Esophagus squamous epithelium (tissue), 4 donors: ENCODE measurements at regions not wholly inside any gene's neighbourhood (a gene's known extent, or its start where the extent isn't known, plus 50 kb on each side); places are given as distances from the start of the nearest gene placed in this dataset.

Experiments
- POLR2A ChIP-seq, 4 donors: fragments of 450-650 bp; IDR thresholded peaks; one replicate each; pipeline ENCODE4 v1.6.1; 2017; ENCODE audit warnings: antibody characterized with exemption in 4 of 4, mild to moderate bottlenecking in 4 of 4, moderate library complexity in 3 of 4
- TF ChIP-seq, protein P1 (sequence below), 6 experiments: fragments of 450-650 bp in 4 of 6; fragments of 200-600 bp in 2 of 6; sonication (generic) in 2 of 6; IDR thresholded peaks; one replicate each; pipeline ENCODE4 v1.5.1; 2016 to 2019; ENCODE audit warnings: antibody characterized with exemption in 6 of 6, mild to moderate bottlenecking in 4 of 6, moderate library complexity in 4 of 6

DNA sequence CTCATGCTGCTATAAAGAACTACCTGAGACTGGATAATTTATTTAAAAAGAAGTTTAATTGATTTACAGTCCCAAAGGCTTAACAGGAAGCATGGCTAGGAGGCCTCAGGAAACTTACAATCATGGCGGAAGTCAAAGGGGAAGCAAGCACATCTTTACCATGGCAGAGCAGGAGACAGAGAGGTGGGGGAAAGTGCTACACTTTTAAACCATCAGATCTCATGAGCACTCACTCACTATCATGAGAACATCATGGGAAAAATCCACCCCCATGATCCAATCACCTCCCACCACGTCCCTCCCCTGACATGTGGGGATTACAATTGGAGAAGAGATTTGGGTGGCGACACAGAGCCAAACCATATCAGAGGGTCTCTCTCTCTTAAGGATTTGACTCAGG is 108.6 kb upstream of the PODXL start:
- TF ChIP-seq, protein P1, sequence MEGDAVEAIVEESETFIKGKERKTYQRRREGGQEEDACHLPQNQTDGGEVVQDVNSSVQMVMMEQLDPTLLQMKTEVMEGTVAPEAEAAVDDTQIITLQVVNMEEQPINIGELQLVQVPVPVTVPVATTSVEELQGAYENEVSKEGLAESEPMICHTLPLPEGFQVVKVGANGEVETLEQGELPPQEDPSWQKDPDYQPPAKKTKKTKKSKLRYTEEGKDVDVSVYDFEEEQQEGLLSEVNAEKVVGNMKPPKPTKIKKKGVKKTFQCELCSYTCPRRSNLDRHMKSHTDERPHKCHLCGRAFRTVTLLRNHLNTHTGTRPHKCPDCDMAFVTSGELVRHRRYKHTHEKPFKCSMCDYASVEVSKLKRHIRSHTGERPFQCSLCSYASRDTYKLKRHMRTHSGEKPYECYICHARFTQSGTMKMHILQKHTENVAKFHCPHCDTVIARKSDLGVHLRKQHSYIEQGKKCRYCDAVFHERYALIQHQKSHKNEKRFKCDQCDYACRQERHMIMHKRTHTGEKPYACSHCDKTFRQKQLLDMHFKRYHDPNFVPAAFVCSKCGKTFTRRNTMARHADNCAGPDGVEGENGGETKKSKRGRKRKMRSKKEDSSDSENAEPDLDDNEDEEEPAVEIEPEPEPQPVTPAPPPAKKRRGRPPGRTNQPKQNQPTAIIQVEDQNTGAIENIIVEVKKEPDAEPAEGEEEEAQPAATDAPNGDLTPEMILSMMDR (IDR thresholded peaks at IDR 0.05) = no peak
- no peak for TF ChIP-seq POLR2A (IDR thresholded peaks at IDR 0.05)
